K562 (cell line): ENCODE measurements at regions not wholly inside any gene's neighbourhood (a gene's known extent, or its start where the extent isn't known, plus 50 kb on each side); places are given as distances from the start of the nearest gene placed in this dataset.

Source experiments
- BRD9 ChIP-seq: fragments of 450-650 bp; IDR thresholded peaks from 2 replicates; pipeline ENCODE4 v1.6.1; 2018; ENCODE audit warnings: low read depth; ENCODE audit not compliant: partially characterized antibody
- CREM ChIP-seq: IDR thresholded peaks from 2 replicates; pipeline ENCODE4 v1.6.1; 2014; ENCODE audit warnings: antibody characterized with exemption, low read depth
- CTCF ChIP-seq, 3 experiments: IDR thresholded peaks in 2 of 3; conservative IDR thresholded peaks in 1 of 3; 2 replicates each; pipeline ENCODE4 v1.5.1; 2011 to 2012; ENCODE audit warnings: low read length in 3 of 3, mild to moderate bottlenecking in 3 of 3, control low read depth in 2 of 3, improper control_type of control experiment in 1 of 3, inconsistent platforms in 1 of 3, low read depth in 1 of 3, mixed read lengths in 1 of 3, moderate library complexity in 1 of 3; ENCODE audit not compliant: insufficient read depth in 2 of 3
- DLX4 ChIP-seq: fragments of 250-450 bp; sonication (Bioruptor Pico); IDR thresholded peaks from 2 replicates; pipeline ENCODE4 v1.6.1; 2021; ENCODE audit warnings: mild to moderate bottlenecking
- E2F6 ChIP-seq, 2 experiments: IDR thresholded peaks; 2 replicates each; pipeline ENCODE4 v1.6.1; 2011; ENCODE audit warnings: borderline replicate concordance in 1 of 2, control low read depth in 1 of 2, low read depth in 1 of 2, low read length in 1 of 2, mild to moderate bottlenecking in 1 of 2, mixed read lengths in 1 of 2, moderate library complexity in 1 of 2; ENCODE audit not compliant: insufficient read depth in 1 of 2, insufficient read length in 1 of 2, poor library complexity in 1 of 2, severe bottlenecking in 1 of 2; ENCODE audit errors: extremely low read depth in 1 of 2
- GATAD2B ChIP-seq: fragments of 450-650 bp; IDR thresholded peaks from 2 replicates; pipeline ENCODE4 v1.6.1; 2017; ENCODE audit warnings: mild to moderate bottlenecking, borderline replicate concordance
- NRF1 ChIP-seq, 2 experiments: fragments of 450-650 bp; IDR thresholded peaks in 1 of 2; conservative IDR thresholded peaks in 1 of 2; 2 replicates each; pipeline ENCODE4 v1.6.1; 2014; ENCODE audit warnings: mild to moderate bottlenecking in 2 of 2
- SMAD1 ChIP-seq: fragments of 150-350 bp; IDR thresholded peaks from 2 replicates; pipeline ENCODE4 v1.6.1; 2014; ENCODE audit warnings: low read length, low read depth; ENCODE audit not compliant: partially characterized antibody

- TF ChIP-seq CREM = no peak
- TF ChIP-seq SMAD1 = no peak
- TF ChIP-seq GATAD2B = no peak
- TF ChIP-seq E2F6 (IDR thresholded peaks at IDR 0.05; ENCODE audit: borderline replicate concordance in 1 of 2, extremely low read depth in 1 of 2, insufficient read depth in 1 of 2, insufficient read length in 1 of 2, low read depth in 1 of 2, low read length in 1 of 2, poor library complexity in 1 of 2, severe bottlenecking in 1 of 2) = no peak
- no peak for TF ChIP-seq BRD9
- no peak for TF ChIP-seq NRF1 (conservative IDR thresholded peaks at IDR 0.05 in 1 of 2, IDR thresholded peaks at IDR 0.05 in 1 of 2)
- TF ChIP-seq DLX4 (CRISPR knock-in tag) = no peak
- no peak for TF ChIP-seq CTCF (IDR thresholded peaks at IDR 0.05 in 2 of 3, conservative IDR thresholded peaks at IDR 0.05 in 1 of 3; ENCODE audit: insufficient read depth in 2 of 3, low read depth in 1 of 3, low read length in 3 of 3)
These were observed 464.4 kb downstream of the CMPK2 start for GRCh38 chr2:6401301-6401700.
